H9 (cell line): ENCODE measurements at regions not wholly inside any gene's neighbourhood (a gene's known extent, or its start where the extent isn't known, plus 50 kb on each side); places are given as distances from the start of the nearest gene placed in this dataset.

ENCODE experiments used
- DNase-seq: peaks from one replicate; pipeline ENCODE4 v3.0.0-alpha.2; 2017
- H2AFZ ChIP-seq: one replicate; pipeline ENCODE4 v1.6.1; 2013; ENCODE audit warnings: mild to moderate bottlenecking, low read length, control low read depth, moderate library complexity
- H2AK5ac ChIP-seq: 2 replicates; pipeline ENCODE4 v1.6.1; 2013; ENCODE audit warnings: low read length, control low read depth, mixed read lengths; ENCODE audit not compliant: insufficient read length
- H2BK120ac ChIP-seq: one replicate; pipeline ENCODE4 v1.6.1; 2013; ENCODE audit warnings: low read depth, mild to moderate bottlenecking, low read length, control low read depth, inconsistent platforms; ENCODE audit not compliant: poor library complexity, severe bottlenecking
- H2BK12ac ChIP-seq: 2 replicates; pipeline ENCODE4 v1.6.1; 2013; ENCODE audit warnings: low read length, control low read depth, mixed read lengths, low read depth; ENCODE audit not compliant: insufficient read length
- H2BK15ac ChIP-seq: 2 replicates; pipeline ENCODE4 v1.6.1; 2013; ENCODE audit warnings: low read depth, low read length, control low read depth
- H2BK20ac ChIP-seq: one replicate; pipeline ENCODE4 v1.6.1; 2013; ENCODE audit warnings: low read depth, mild to moderate bottlenecking, low read length, control low read depth, inconsistent platforms; ENCODE audit not compliant: poor library complexity, severe bottlenecking
- H2BK5ac ChIP-seq: 2 replicates; pipeline ENCODE4 v1.6.1; 2013; ENCODE audit warnings: low read length, control low read depth, mixed read lengths; ENCODE audit not compliant: insufficient read length
- H3K14ac ChIP-seq: 2 replicates; pipeline ENCODE4 v1.6.1; 2013; ENCODE audit warnings: low read length, control low read depth; ENCODE audit not compliant: insufficient read depth
- H3K18ac ChIP-seq: 2 replicates; pipeline ENCODE4 v1.6.1; 2013; ENCODE audit warnings: low read depth, mild to moderate bottlenecking, mixed read lengths, low read length, control low read depth; ENCODE audit not compliant: insufficient read length
- H3K23ac ChIP-seq: 2 replicates; pipeline ENCODE4 v1.6.1; 2013; ENCODE audit warnings: low read length, control low read depth, mixed read lengths, low read depth; ENCODE audit not compliant: insufficient read length
- H3K23me2 ChIP-seq: 2 replicates; pipeline ENCODE4 v1.6.1; 2013; ENCODE audit warnings: low read depth, mild to moderate bottlenecking, mixed read lengths, low read length, control low read depth; ENCODE audit not compliant: insufficient read length, poor library complexity, severe bottlenecking
- H3K27ac ChIP-seq: 2 replicates; pipeline ENCODE4 v1.5.1; 2013; ENCODE audit warnings: low read length, control low read depth, mixed read lengths, low read depth; ENCODE audit not compliant: insufficient read length
- H3K27me3 ChIP-seq: 2 replicates; pipeline ENCODE4 v1.6.1; 2013; ENCODE audit warnings: low read length, control low read depth, inconsistent platforms; ENCODE audit not compliant: insufficient read depth
- H3K4ac ChIP-seq: 2 replicates; pipeline ENCODE4 v1.6.1; 2013; ENCODE audit warnings: low read depth, mild to moderate bottlenecking, control low read depth, inconsistent platforms, low read length, moderate library complexity
- H3K4me1 ChIP-seq: 2 replicates; pipeline ENCODE4 v1.6.1; 2013; ENCODE audit warnings: low read length, control low read depth, inconsistent platforms; ENCODE audit not compliant: insufficient read depth
- H3K4me2 ChIP-seq: 2 replicates; pipeline ENCODE4 v1.6.1; 2013; ENCODE audit warnings: low read length, control low read depth, mixed read lengths; ENCODE audit not compliant: insufficient read length, insufficient read depth
- H3K56ac ChIP-seq: 2 replicates; pipeline ENCODE4 v1.6.1; 2013; ENCODE audit warnings: low read depth, mild to moderate bottlenecking, mixed read lengths, low read length, control low read depth; ENCODE audit not compliant: insufficient read length
- H3K79me1 ChIP-seq: 2 replicates; pipeline ENCODE4 v1.6.1; 2013; ENCODE audit warnings: low read depth, mild to moderate bottlenecking, moderate library complexity, low read length, control low read depth, inconsistent platforms; ENCODE audit not compliant: insufficient read depth, poor library complexity, severe bottlenecking
- H3K79me2 ChIP-seq: 2 replicates; pipeline ENCODE4 v1.6.1; 2013; ENCODE audit warnings: low read length, control low read depth, inconsistent platforms; ENCODE audit not compliant: insufficient read depth
- H3K9ac ChIP-seq: 2 replicates; pipeline ENCODE4 v1.6.1; 2013; ENCODE audit warnings: low read length, control low read depth, mixed read lengths; ENCODE audit not compliant: insufficient read length; ENCODE audit errors: extremely low read depth
- H3K9me3 ChIP-seq: one replicate; pipeline ENCODE4 v1.6.1; 2013; ENCODE audit warnings: low read depth, low read length, inconsistent platforms; ENCODE audit not compliant: control insufficient read depth
- H3T11ph ChIP-seq: one replicate; pipeline ENCODE4 v1.6.1; 2013; ENCODE audit warnings: mild to moderate bottlenecking, low read length, control low read depth, inconsistent platforms
- H4K20me1 ChIP-seq: one replicate; pipeline ENCODE4 v1.6.1; 2013; ENCODE audit not compliant: control insufficient read depth, insufficient read length, insufficient read depth
- H4K5ac ChIP-seq: 2 replicates; pipeline ENCODE4 v1.6.1; 2013; ENCODE audit warnings: low read depth, mild to moderate bottlenecking, mixed read lengths, low read length, control low read depth; ENCODE audit not compliant: insufficient read length
- H4K8ac ChIP-seq: replicated peaks from 2 replicates; pipeline ENCODE4 v1.6.1; 2013; ENCODE audit warnings: low read length, control low read depth, mixed read lengths, low read depth; ENCODE audit not compliant: insufficient read length
- H4K91ac ChIP-seq: 2 replicates; pipeline ENCODE4 v1.6.1; 2013; ENCODE audit warnings: low read depth, mild to moderate bottlenecking, moderate library complexity, mixed read lengths, low read length, control low read depth; ENCODE audit not compliant: insufficient read length
- H3K27ac Mint-ChIP-seq, 3 experiments: 2 replicates in 2 of 3; 3 replicates in 1 of 3; pipeline ENCODE4 v1.8.0; 2020 to 2021; ENCODE audit warnings: mixed read lengths in 3 of 3, mild to moderate bottlenecking in 1 of 3, moderate library complexity in 1 of 3
- H3K27me3 Mint-ChIP-seq: 2 replicates; pipeline ENCODE4 v1.8.0; 2021; ENCODE audit warnings: low read depth, mild to moderate bottlenecking, moderate library complexity, mixed read lengths
- H3K36me3 Mint-ChIP-seq, 3 experiments: 2 replicates in 2 of 3; 3 replicates in 1 of 3; pipeline ENCODE4 v1.8.0; 2020 to 2021; ENCODE audit warnings: low read depth in 3 of 3, mixed read lengths in 3 of 3; ENCODE audit not compliant: insufficient read depth in 1 of 3
- H3K4me1 Mint-ChIP-seq, 2 experiments: 2 replicates each; pipeline ENCODE4 v1.8.0; 2020; ENCODE audit warnings: mixed read lengths in 2 of 2
- H3K4me3 Mint-ChIP-seq, 2 experiments: 2 replicates in 1 of 2; 3 replicates in 1 of 2; pipeline ENCODE4 v1.8.0; 2020 to 2021; ENCODE audit warnings: mild to moderate bottlenecking in 2 of 2, mixed read lengths in 2 of 2, moderate library complexity in 1 of 2
- H3K9me3 Mint-ChIP-seq, 2 experiments: 2 replicates in 1 of 2; 3 replicates in 1 of 2; pipeline ENCODE4 v1.8.0; 2020; ENCODE audit warnings: mild to moderate bottlenecking in 2 of 2, mixed read lengths in 2 of 2, moderate library complexity in 1 of 2
- WGBS: extraction: QIAGEN DNeasy Blood & Tissue Kit; methylation state at CpG from one replicate; pipeline ENCODE4 v1.1.7; 2013; ENCODE audit warnings: missing lambda C conversion rate, low lambda C conversion rate, mixed read lengths; ENCODE audit not compliant: insufficient read length; ENCODE audit errors: extremely low coverage; 5-methylcytosine and 5-hydroxymethylcytosine counted together
- TF ChIP-seq, protein P1 (sequence below): fragments of 200-600 bp; sonication (generic); conservative IDR thresholded peaks from 3 replicates; pipeline ENCODE4 v1.8.0; 2021; ENCODE audit warnings: antibody characterized with exemption, mild to moderate bottlenecking

- peaks cover 12 to 26% (median 18%) of the 10 kb centered on the region in 3 experiments for H3K36me3 Mint-ChIP-seq
- Histone ChIP-seq H3K4me2 (no peak overlapping the region), H2AFZ (no peak overlapping the region), H4K91ac (no peak overlapping the region), H2BK15ac (no peak overlapping the region), H2BK120ac (no peak overlapping the region), H3K27ac (no peak overlapping the region), H3K4ac (no peak overlapping the region), H4K5ac (no peak overlapping the region), H4K20me1 (no peaks in the 10 kb centered on the region), H3K79me1 (no peaks in the 10 kb centered on the region), H2BK20ac (no peak overlapping the region), H3K9me3 (no peaks in the 10 kb centered on the region), H3K4me1 (no peaks in the 10 kb centered on the region), H3K23me2 (no peaks in the 10 kb centered on the region), H2BK5ac (no peak overlapping the region), H3K14ac (no peak overlapping the region), H3K56ac (no peak overlapping the region), H3K23ac (no peak overlapping the region), H4K8ac (no peak overlapping the region), H3T11ph (no peak overlapping the region), H2BK12ac (no peak overlapping the region), H3K9ac (no peak overlapping the region), H3K27me3 (no peaks in the 10 kb centered on the region), H3K79me2 (no peaks in the 10 kb centered on the region), H3K18ac (no peak overlapping the region), H2AK5ac (no peak overlapping the region)
- TF ChIP-seq, protein P1, sequence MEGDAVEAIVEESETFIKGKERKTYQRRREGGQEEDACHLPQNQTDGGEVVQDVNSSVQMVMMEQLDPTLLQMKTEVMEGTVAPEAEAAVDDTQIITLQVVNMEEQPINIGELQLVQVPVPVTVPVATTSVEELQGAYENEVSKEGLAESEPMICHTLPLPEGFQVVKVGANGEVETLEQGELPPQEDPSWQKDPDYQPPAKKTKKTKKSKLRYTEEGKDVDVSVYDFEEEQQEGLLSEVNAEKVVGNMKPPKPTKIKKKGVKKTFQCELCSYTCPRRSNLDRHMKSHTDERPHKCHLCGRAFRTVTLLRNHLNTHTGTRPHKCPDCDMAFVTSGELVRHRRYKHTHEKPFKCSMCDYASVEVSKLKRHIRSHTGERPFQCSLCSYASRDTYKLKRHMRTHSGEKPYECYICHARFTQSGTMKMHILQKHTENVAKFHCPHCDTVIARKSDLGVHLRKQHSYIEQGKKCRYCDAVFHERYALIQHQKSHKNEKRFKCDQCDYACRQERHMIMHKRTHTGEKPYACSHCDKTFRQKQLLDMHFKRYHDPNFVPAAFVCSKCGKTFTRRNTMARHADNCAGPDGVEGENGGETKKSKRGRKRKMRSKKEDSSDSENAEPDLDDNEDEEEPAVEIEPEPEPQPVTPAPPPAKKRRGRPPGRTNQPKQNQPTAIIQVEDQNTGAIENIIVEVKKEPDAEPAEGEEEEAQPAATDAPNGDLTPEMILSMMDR: 0 out of 3 replicates have a peak, but pooled peaks have one; percentile 14
- H3K9me3 Mint-ChIP-seq: peaks cover 21 to 22% of the 10 kb centered on the region in 2 experiments
- no peak overlapping the region for H3K27ac Mint-ChIP-seq
- no peak overlapping the region for H3K4me3 Mint-ChIP-seq
- H3K27me3 Mint-ChIP-seq: peaks cover 5% of the 10 kb centered on the region
- H3K4me1 Mint-ChIP-seq: peaks cover 3 to 9% of the 10 kb centered on the region in 2 experiments; a peak in 2 of 4 replicates
- WGBS: no CpG with 5 or more reads among the region's 5 CpGs
- DNase-seq: no peak
Observed at GRCh38 chr12:97359021-97359690, 103.4 kb upstream of the RMST start.
